ENCODE measurements at regions not wholly inside any gene's neighbourhood (a gene's known extent, or its start where the extent isn't known, plus 50 kb on each side); places are given as distances from the start of the nearest gene placed in this dataset.

- H3K27ac ChIP-seq, result no peak overlapping the region
- WGBS, result 96% methylated on average over 4 of the region's 4 CpGs
- no peaks in the 10 kb centered on the region for H3K9me3 ChIP-seq
- H3K27me3 ChIP-seq (replicated peaks; ENCODE audit: insufficient read depth), result no peaks in the 10 kb centered on the region
- TF ChIP-seq POLR2A (IDR thresholded peaks at IDR 0.05) (no peak), CTCF (IDR thresholded peaks at IDR 0.05) (no peak), POLR2AphosphoS5 (IDR thresholded peaks at IDR 0.05) (no peak)
- no peak overlapping the region for H3K4me3 ChIP-seq
- H3K36me3 ChIP-seq, result no peaks in the 10 kb centered on the region
- no peaks in the 10 kb centered on the region for H3K4me1 ChIP-seq (replicated peaks)
- DNase-seq (ENCODE audit: low spot score), result no peak
- intact Hi-C loops (cut with DNase I), result no loop called here
These were observed 156.3 kb downstream of the SLITRK5 start for GRCh38 chr13:87827479-87827878.

GRCh38 chr13:87837522-87837921 lies 166.4 kb downstream of the SLITRK5 start:
- no peak for DNase-seq (ENCODE audit: low spot score)
- H3K27me3 ChIP-seq (replicated peaks; ENCODE audit: insufficient read depth), result no peaks in the 10 kb centered on the region
- H3K27ac ChIP-seq, result no peak overlapping the region
- 61% methylated on average over 1 of the region's 1 CpG for WGBS
- intact Hi-C loops (cut with DNase I), result no loop called here
- no peaks in the 10 kb centered on the region for H3K4me1 ChIP-seq (replicated peaks)
- H3K4me3 ChIP-seq, result no peak overlapping the region
- H3K9me3 ChIP-seq, result no peaks in the 10 kb centered on the region
- no peaks in the 10 kb centered on the region for H3K36me3 ChIP-seq
- no peak for TF ChIP-seq CTCF (IDR thresholded peaks at IDR 0.05)
- no peak for TF ChIP-seq POLR2A (IDR thresholded peaks at IDR 0.05)

DNA sequence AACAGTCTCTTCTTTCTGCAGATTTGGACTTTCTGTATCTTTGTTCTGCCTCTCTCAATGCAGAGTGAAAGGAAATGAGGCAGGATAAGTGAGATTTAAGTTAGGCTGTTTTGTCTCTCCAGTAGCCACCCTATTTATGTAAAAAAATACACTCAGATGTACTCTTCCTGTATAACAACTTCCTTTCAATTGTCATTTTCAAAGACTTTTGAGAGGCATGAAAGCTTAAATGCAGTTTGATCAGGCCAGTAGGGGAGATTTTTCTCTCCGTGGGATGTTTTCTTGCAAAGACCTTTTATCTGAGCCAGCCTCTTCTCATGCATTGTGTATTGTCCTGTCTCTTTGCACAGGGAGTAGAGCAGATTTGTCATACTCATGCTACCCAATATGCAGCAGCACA lies 166.8 kb downstream of the SLITRK5 start:
- H3K4me3 ChIP-seq, result no peak overlapping the region
- TF ChIP-seq CTCF (IDR thresholded peaks at IDR 0.05), result no peak
- TF ChIP-seq POLR2A (IDR thresholded peaks at IDR 0.05), result no peak
- TF ChIP-seq POLR2AphosphoS5 (IDR thresholded peaks at IDR 0.05), result no peak
- H3K36me3 ChIP-seq, result no peaks in the 10 kb centered on the region
- no peak overlapping the region for H3K27ac ChIP-seq
- DNase-seq (ENCODE audit: low spot score), result no peak
- H3K4me1 ChIP-seq (replicated peaks), result no peaks in the 10 kb centered on the region
- no peaks in the 10 kb centered on the region for H3K9me3 ChIP-seq
- intact Hi-C loops (cut with DNase I), result no loop called here
- whole genome bisulfite sequencing, result 35% methylated on average over 1 of the region's 1 CpG
- no peaks in the 10 kb centered on the region for H3K27me3 ChIP-seq (replicated peaks; ENCODE audit: insufficient read depth)

GRCh38 chr13:87851410-87851809 lies 180.2 kb downstream of the SLITRK5 start:
- H3K27me3 ChIP-seq (replicated peaks; ENCODE audit: insufficient read depth), result no peaks in the 10 kb centered on the region
- intact Hi-C loops (cut with DNase I), result no loop called here
- H3K36me3 ChIP-seq, result no peaks in the 10 kb centered on the region
- H3K4me3 ChIP-seq, result no peak overlapping the region
- 94% methylated on average over 2 of the region's 2 CpGs for WGBS
- no peak overlapping the region for H3K27ac ChIP-seq
- no peaks in the 10 kb centered on the region for H3K9me3 ChIP-seq
- TF ChIP-seq POLR2A (IDR thresholded peaks at IDR 0.05) (no peak), CTCF (IDR thresholded peaks at IDR 0.05) (no peak), POLR2AphosphoS5 (IDR thresholded peaks at IDR 0.05) (no peak)
- no peak for DNase-seq (ENCODE audit: low spot score)
- no peaks in the 10 kb centered on the region for H3K4me1 ChIP-seq (replicated peaks)

GRCh38 chr13:87855553-87855952 lies 184.4 kb downstream of the SLITRK5 start:
- intact Hi-C loops (cut with DNase I), result no loop called here
- Histone ChIP-seq H3K4me1 (replicated peaks) (no peaks in the 10 kb centered on the region), H3K27ac (no peak overlapping the region), H3K4me3 (no peak overlapping the region), H3K9me3 (no peaks in the 10 kb centered on the region), H3K27me3 (replicated peaks; ENCODE audit: insufficient read depth) (no peaks in the 10 kb centered on the region), H3K36me3 (no peaks in the 10 kb centered on the region)
- TF ChIP-seq POLR2A (IDR thresholded peaks at IDR 0.05) (no peak), POLR2AphosphoS5 (IDR thresholded peaks at IDR 0.05) (no peak), CTCF (IDR thresholded peaks at IDR 0.05) (no peak)
- WGBS, result 84% methylated on average over 2 of the region's 2 CpGs
- DNase-seq (ENCODE audit: low spot score), result no peak

Measured in prostate gland (tissue), 2 donors.